AG04450 (cell line): ENCODE measurements at regions not wholly inside any gene's neighbourhood (a gene's known extent, or its start where the extent isn't known, plus 50 kb on each side); places are given as distances from the start of the nearest gene placed in this dataset.

Source experiments
- CTCF ChIA-PET: fragments of 300-600, 350-600 bp; formaldehyde crosslinking; extraction: SDS; loops from one replicate; lab custom pipeline; 2022; ENCODE audit warnings: antibody characterized with exemption, inconsistent platforms; lab: Charles Lee
- POLR2A ChIA-PET: fragments of 350-600 bp; formaldehyde crosslinking; extraction: SDS; loops from one replicate; lab custom pipeline; 2021; ENCODE audit warnings: antibody characterized with exemption, inconsistent platforms; lab: Yijun Ruan, JAX
- DNase-seq: peaks from one replicate; pipeline ENCODE4 v3.0.0-alpha.2; 2011; ENCODE audit warnings: low read depth, low spot score
- H3K27ac ChIP-seq: one replicate; pipeline ENCODE4 v1.5.1; 2012; ENCODE audit warnings: low read depth, low read length, control low read depth
- H3K27me3 ChIP-seq: one replicate; pipeline ENCODE4 v1.6.0; 2012; ENCODE audit warnings: low read length; ENCODE audit not compliant: control insufficient read depth, insufficient read depth
- H3K4me3 ChIP-seq: 2 replicates; pipeline ENCODE4 v1.5.1; 2011; ENCODE audit warnings: mild to moderate bottlenecking, low read depth, low read length, control low read depth
- H3K9me3 ChIP-seq: 2 replicates; pipeline ENCODE4 v1.5.1; 2012; ENCODE audit warnings: low read length; ENCODE audit not compliant: control insufficient read depth, insufficient read depth
- CTCF ChIP-seq: IDR thresholded peaks from 2 replicates; pipeline ENCODE4 v1.5.1; 2011; ENCODE audit warnings: low read depth, low read length, control low read depth, inconsistent platforms

GRCh38 chr1:199546323-199546722, 481.2 kb upstream of the NR5A2 start:
- CTCF ChIA-PET = interaction anchor here (0.6 kb wide), 1 partner anchor 566 kb away, joined by 3 read pairs; no protein-coding TSS in a partner anchor
- no peak for DNase-seq

GRCh38 chr1:199549421-199549820, 478.1 kb upstream of the NR5A2 start:
- Histone ChIP-seq H3K4me3 (no peak overlapping the region), H3K9me3 (no peaks in the 10 kb centered on the region), H3K27ac (no peak overlapping the region), H3K27me3 (no peaks in the 10 kb centered on the region)
- POLR2A ChIA-PET = no interaction called here
- no peak for TF ChIP-seq CTCF
- CTCF ChIA-PET = interaction anchor here (0.6 to 3.6 kb wide), 7 partner anchors 20 to 793 kb away, joined by 3 to 22 read pairs (median 4); no protein-coding TSS in a partner anchor
- DNase-seq = no peak

More at GRCh38 chr1:199546323-199546722, 481.2 kb upstream of the NR5A2 start:
- no peak overlapping the region for H3K27ac ChIP-seq
- POLR2A ChIA-PET = no interaction called here
- TF ChIP-seq CTCF = no peak
- H3K4me3 ChIP-seq = no peak overlapping the region
- no peaks in the 10 kb centered on the region for H3K9me3 ChIP-seq
- no peaks in the 10 kb centered on the region for H3K27me3 ChIP-seq

GRCh38 chr1:199550199-199551065, 477.1 kb upstream of the NR5A2 start:
- H3K4me3 ChIP-seq = no peak overlapping the region
- CTCF ChIA-PET = interaction anchor here (0.6 to 3.6 kb wide), 11 partner anchors 21 to 797 kb away, joined by 3 to 22 read pairs (median 3); no protein-coding TSS in a partner anchor
- H3K27me3 ChIP-seq = no peaks in the 10 kb centered on the region
- DNase-seq = no peak
- TF ChIP-seq CTCF = peak; percentile 50
- POLR2A ChIA-PET = no interaction called here
- H3K9me3 ChIP-seq = no peaks in the 10 kb centered on the region
- H3K27ac ChIP-seq = no peak overlapping the region

GRCh38 chr1:199551967-199552565, 475.4 kb upstream of the NR5A2 start:
- DNase-seq = peak; percentile 48
- ChIA-PET CTCF (interaction anchor here (0.6 to 3.6 kb wide), 13 partner anchors 17 to 854 kb away, joined by 3 to 22 read pairs (median 4); no protein-coding TSS in a partner anchor), POLR2A (no interaction called here)
- Histone ChIP-seq H3K27me3 (no peaks in the 10 kb centered on the region), H3K9me3 (no peaks in the 10 kb centered on the region), H3K27ac (no peak overlapping the region), H3K4me3 (no peak overlapping the region)
- TF ChIP-seq CTCF = peak; percentile 91
